ENCODE measurements at regions not wholly inside any gene's neighbourhood (a gene's known extent, or its start where the extent isn't known, plus 50 kb on each side); places are given as distances from the start of the nearest gene placed in this dataset.

- no peak for TF ChIP-seq POLR2A (IDR thresholded peaks at IDR 0.05)
- no peak for TF ChIP-seq CTCF (IDR thresholded peaks at IDR 0.05)
Measured at GRCh38 chr7:116426428-116427156, 72.9 kb upstream of the CAV2 start.
